RWPE1 (cell line): ENCODE measurements at regions not wholly inside any gene's neighbourhood (a gene's known extent, or its start where the extent isn't known, plus 50 kb on each side); places are given as distances from the start of the nearest gene placed in this dataset.

Experiments used
- CTCF ChIA-PET: fragments of 350-600 bp; sonication (Branson Sonifier 250); formaldehyde crosslinking; extraction: SDS; loops from one replicate; lab custom pipeline; 2021; lab: Yijun Ruan, JAX
- POLR2A ChIA-PET: fragments of 400-600 bp; formaldehyde crosslinking; extraction: SDS; loops from one replicate; lab custom pipeline; 2020; ENCODE audit warnings: antibody characterized with exemption; ENCODE audit not compliant: low non-redundant PET; lab: Yijun Ruan, JAX
- DNase-seq: peaks from one replicate; pipeline ENCODE4 v3.0.0; 2012; ENCODE audit warnings: low spot score
- H3K27ac ChIP-seq: fragments of 450-650 bp; 2 replicates; pipeline ENCODE4 v1.5.1; 2017
- CTCF ChIP-seq: fragments of 450-650 bp; conservative IDR thresholded peaks from 2 replicates; pipeline ENCODE4 v1.5.1; 2017; ENCODE audit warnings: low read depth, mild to moderate bottlenecking

- TF ChIP-seq CTCF, result no peak
- ChIA-PET CTCF (no interaction called here), POLR2A (no interaction called here)
- H3K27ac ChIP-seq, result no peak overlapping the region
- no peak for DNase-seq
These were observed 128.2 kb upstream of the CXCR4 start for GRCh38 chr2:136246086-136246669.

- no peak overlapping the region for H3K27ac ChIP-seq
- TF ChIP-seq CTCF, result no peak
- ChIA-PET POLR2A (no interaction called here), CTCF (no interaction called here)
- no peak for DNase-seq
These were observed 127.3 kb upstream of the CXCR4 start for GRCh38 chr2:136245211-136245610.

- no peak overlapping the region for H3K27ac ChIP-seq
- CTCF ChIA-PET, result no interaction called here
- no peak for TF ChIP-seq CTCF
- POLR2A ChIA-PET, result no interaction called here
- DNase-seq, result no peak
These were observed 126.6 kb upstream of the CXCR4 start for GRCh38 chr2:136244536-136244885.

- POLR2A ChIA-PET, result no interaction called here
- H3K27ac ChIP-seq, result no peak overlapping the region
- CTCF ChIA-PET, result no interaction called here
- no peak for TF ChIP-seq CTCF
- DNase-seq, result no peak
These were observed 125.9 kb upstream of the CXCR4 start for GRCh38 chr2:136243638-136244535.

GRCh38 chr2:136242687-136243277, 124.8 kb upstream of the CXCR4 start:
- ChIA-PET CTCF (no interaction called here), POLR2A (no interaction called here)
- TF ChIP-seq CTCF, result no peak
- no peak overlapping the region for H3K27ac ChIP-seq
- DNase-seq, result no peak

GRCh38 chr2:136242100-136242499, 124.2 kb upstream of the CXCR4 start:
- POLR2A ChIA-PET, result no interaction called here
- TF ChIP-seq CTCF, result no peak
- no peak for DNase-seq
- CTCF ChIA-PET, result no interaction called here
- no peak overlapping the region for H3K27ac ChIP-seq
